GM23248 (cell line): ENCODE measurements at regions not wholly inside any gene's neighbourhood (a gene's known extent, or its start where the extent isn't known, plus 50 kb on each side); places are given as distances from the start of the nearest gene placed in this dataset.

ENCODE experiments used
- EZH2 ChIP-seq: fragments of 200-600 bp; sonication (generic); IDR thresholded peaks from 2 replicates; pipeline ENCODE4 v1.6.1; 2018; ENCODE audit warnings: antibody characterized with exemption, mild to moderate bottlenecking; ENCODE audit not compliant: insufficient read depth, poor library complexity, severe bottlenecking
- EZH2phosphoT487 ChIP-seq: fragments of 200-600 bp; sonication (generic); IDR thresholded peaks from 2 replicates; pipeline ENCODE4 v1.6.1; 2018; ENCODE audit warnings: antibody characterized with exemption, moderate library complexity, mild to moderate bottlenecking, low read depth; ENCODE audit not compliant: insufficient read depth

GRCh38 chr2:106041150-106041549 is 153.0 kb downstream of the UXS1 start:
- TF ChIP-seq EZH2phosphoT487 (no peak), EZH2 (no peak)
